ENCODE measurements at regions not wholly inside any gene's neighbourhood (a gene's known extent, or its start where the extent isn't known, plus 50 kb on each side); places are given as distances from the start of the nearest gene placed in this dataset.

GRCh38 chr14:40464531-40464930, 1032.3 kb upstream of the FBXO33 start:
- no peak for TF ChIP-seq CTCF (IDR thresholded peaks at IDR 0.05; ENCODE audit: poor library complexity, severe bottlenecking)
- TF ChIP-seq REST (IDR thresholded peaks at IDR 0.05; ENCODE audit: borderline replicate concordance) = no peak
- TF ChIP-seq EZH2 (IDR thresholded peaks at IDR 0.05; ENCODE audit: borderline replicate concordance, insufficient read depth, low read length, poor library complexity, severe bottlenecking) = no peak
- no peak for TF ChIP-seq EP300 (conservative IDR thresholded peaks at IDR 0.05; ENCODE audit: poor library complexity, severe bottlenecking)

Data from neural cell (in vitro differentiated cells).